ENCODE measurements at regions not wholly inside any gene's neighbourhood (a gene's known extent, or its start where the extent isn't known, plus 50 kb on each side); places are given as distances from the start of the nearest gene placed in this dataset.
A peak's percentile ranks its signal among the peaks of the same experiment; 100 is the strongest.

GRCh38 chr16:65728652-65729051 lies 606.8 kb upstream of the CDH11 start:
- no peak overlapping the region for H3K4me3 ChIP-seq (ENCODE audit: insufficient read depth, low read depth, low read length)
- no peaks in the 10 kb centered on the region for H3K9me3 ChIP-seq (ENCODE audit: control insufficient read depth, low read length)
- H3K4me1 ChIP-seq (ENCODE audit: control insufficient read depth, insufficient read depth, low read length), result peaks cover 4% of the 10 kb centered on the region
- no peak overlapping the region for H3K27ac ChIP-seq (ENCODE audit: insufficient read depth, low read depth, low read length, poor library complexity, severe bottlenecking)
- no peaks in the 10 kb centered on the region for H3K36me3 ChIP-seq (ENCODE audit: control insufficient read depth, insufficient read depth, low read length)
- WGBS, 2 experiments, result 81 to 95% methylated on average over 2 of the region's 2 CpGs
- no peaks in the 10 kb centered on the region for H3K27me3 ChIP-seq (ENCODE audit: control insufficient read depth, insufficient read depth, low read length, poor library complexity, severe bottlenecking)

- Histone ChIP-seq H3K4me3 (ENCODE audit: insufficient read depth, low read depth, low read length) (no peak overlapping the region), H3K27ac (ENCODE audit: insufficient read depth, low read depth, low read length, poor library complexity, severe bottlenecking) (peak overlapping the region; percentile 76), H3K36me3 (ENCODE audit: control insufficient read depth, insufficient read depth, low read length) (no peaks in the 10 kb centered on the region), H3K27me3 (ENCODE audit: control insufficient read depth, insufficient read depth, low read length, poor library complexity, severe bottlenecking) (no peaks in the 10 kb centered on the region), H3K4me1 (ENCODE audit: control insufficient read depth, insufficient read depth, low read length) (peaks cover 4% of the 10 kb centered on the region), H3K9me3 (ENCODE audit: control insufficient read depth, low read length) (no peaks in the 10 kb centered on the region)
- WGBS, 2 experiments, result 14 to 19% methylated on average over 3 of the region's 3 CpGs
Observed at GRCh38 chr16:65728167-65728566, 606.3 kb upstream of the CDH11 start.

DNA sequence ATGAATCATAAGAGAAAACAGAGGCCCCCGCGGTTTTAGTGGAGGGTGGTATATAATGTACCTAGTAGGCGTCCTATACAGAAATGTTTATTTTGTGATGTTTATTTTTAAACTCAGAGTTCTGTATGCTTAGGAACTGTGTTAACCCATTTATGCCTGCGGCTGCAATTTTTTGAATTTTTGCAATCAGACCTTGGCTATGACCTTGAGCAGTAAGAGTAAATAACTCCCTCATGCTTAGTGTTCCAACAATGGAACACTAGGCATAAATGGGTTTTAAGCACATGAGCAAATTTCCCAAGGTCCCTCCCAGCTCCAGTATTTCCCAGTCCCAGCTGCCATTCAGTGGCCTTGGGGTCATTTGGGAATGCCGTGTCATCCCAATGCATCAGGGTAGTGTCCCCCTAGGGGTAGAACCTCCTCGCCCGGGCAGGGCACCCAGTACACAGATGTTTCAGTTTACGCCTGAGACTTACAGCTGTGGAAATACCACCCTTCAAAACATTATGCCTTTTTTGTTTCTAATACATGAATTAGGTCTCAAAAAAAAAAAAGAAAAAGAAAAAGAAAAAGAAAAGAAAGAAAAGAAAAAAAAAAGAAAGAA lies 605.8 kb upstream of the CDH11 start:
- no peaks in the 10 kb centered on the region for H3K27me3 ChIP-seq (ENCODE audit: control insufficient read depth, insufficient read depth, low read length, poor library complexity, severe bottlenecking)
- peaks cover 4% of the 10 kb centered on the region for H3K4me1 ChIP-seq (ENCODE audit: control insufficient read depth, insufficient read depth, low read length)
- no peaks in the 10 kb centered on the region for H3K9me3 ChIP-seq (ENCODE audit: control insufficient read depth, low read length)
- WGBS, 2 experiments, result 78 to 83% methylated on average over 7 to 8 of the region's 8 CpGs
- no peaks in the 10 kb centered on the region for H3K36me3 ChIP-seq (ENCODE audit: control insufficient read depth, insufficient read depth, low read length)
- H3K4me3 ChIP-seq (ENCODE audit: insufficient read depth, low read depth, low read length), result no peak overlapping the region
- H3K27ac ChIP-seq (ENCODE audit: insufficient read depth, low read depth, low read length, poor library complexity, severe bottlenecking), result peak overlapping the region; percentile 1

GRCh38 chr16:65725156-65725845 lies 603.4 kb upstream of the CDH11 start:
- no peak overlapping the region for H3K4me3 ChIP-seq (ENCODE audit: insufficient read depth, low read depth, low read length)
- no peaks in the 10 kb centered on the region for H3K27me3 ChIP-seq (ENCODE audit: control insufficient read depth, insufficient read depth, low read length, poor library complexity, severe bottlenecking)
- H3K4me1 ChIP-seq (ENCODE audit: control insufficient read depth, insufficient read depth, low read length), result peaks cover 4% of the 10 kb centered on the region
- no peaks in the 10 kb centered on the region for H3K9me3 ChIP-seq (ENCODE audit: control insufficient read depth, low read length)
- 87 to 94% methylated on average over 5 of the region's 5 CpGs for WGBS, 2 experiments
- no peaks in the 10 kb centered on the region for H3K36me3 ChIP-seq (ENCODE audit: control insufficient read depth, insufficient read depth, low read length)
- H3K27ac ChIP-seq (ENCODE audit: insufficient read depth, low read depth, low read length, poor library complexity, severe bottlenecking), result no peak overlapping the region

GRCh38 chr16:65722429-65722828 lies 600.6 kb upstream of the CDH11 start:
- Histone ChIP-seq H3K27me3 (ENCODE audit: control insufficient read depth, insufficient read depth, low read length, poor library complexity, severe bottlenecking) (no peaks in the 10 kb centered on the region), H3K9me3 (ENCODE audit: control insufficient read depth, low read length) (no peaks in the 10 kb centered on the region), H3K27ac (ENCODE audit: insufficient read depth, low read depth, low read length, poor library complexity, severe bottlenecking) (no peak overlapping the region), H3K4me3 (ENCODE audit: insufficient read depth, low read depth, low read length) (no peak overlapping the region), H3K4me1 (ENCODE audit: control insufficient read depth, insufficient read depth, low read length) (no peaks in the 10 kb centered on the region), H3K36me3 (ENCODE audit: control insufficient read depth, insufficient read depth, low read length) (no peaks in the 10 kb centered on the region)
- 93 to 97% methylated on average over 7 of the region's 7 CpGs for WGBS, 2 experiments

GRCh38 chr16:65717846-65718245 lies 596.0 kb upstream of the CDH11 start:
- Histone ChIP-seq H3K27me3 (ENCODE audit: control insufficient read depth, insufficient read depth, low read length, poor library complexity, severe bottlenecking) (no peaks in the 10 kb centered on the region), H3K4me3 (ENCODE audit: insufficient read depth, low read depth, low read length) (no peak overlapping the region), H3K9me3 (ENCODE audit: control insufficient read depth, low read length) (no peaks in the 10 kb centered on the region), H3K36me3 (ENCODE audit: control insufficient read depth, insufficient read depth, low read length) (no peaks in the 10 kb centered on the region), H3K27ac (ENCODE audit: insufficient read depth, low read depth, low read length, poor library complexity, severe bottlenecking) (no peak overlapping the region), H3K4me1 (ENCODE audit: control insufficient read depth, insufficient read depth, low read length) (peaks cover 5% of the 10 kb centered on the region)
- 92 to 95% methylated on average over 3 of the region's 3 CpGs for WGBS, 2 experiments

GRCh38 chr16:65716737-65717700 lies 595.2 kb upstream of the CDH11 start:
- H3K36me3 ChIP-seq (ENCODE audit: control insufficient read depth, insufficient read depth, low read length), result no peaks in the 10 kb centered on the region
- H3K4me3 ChIP-seq (ENCODE audit: insufficient read depth, low read depth, low read length), result no peak overlapping the region
- WGBS, 2 experiments, result 95% methylated on average over 8 of the region's 8 CpGs
- no peaks in the 10 kb centered on the region for H3K9me3 ChIP-seq (ENCODE audit: control insufficient read depth, low read length)
- no peaks in the 10 kb centered on the region for H3K27me3 ChIP-seq (ENCODE audit: control insufficient read depth, insufficient read depth, low read length, poor library complexity, severe bottlenecking)
- H3K27ac ChIP-seq (ENCODE audit: insufficient read depth, low read depth, low read length, poor library complexity, severe bottlenecking), result no peak overlapping the region
- H3K4me1 ChIP-seq (ENCODE audit: control insufficient read depth, insufficient read depth, low read length), result peaks cover 5% of the 10 kb centered on the region

GRCh38 chr16:65713181-65713808 lies 591.4 kb upstream of the CDH11 start:
- Histone ChIP-seq H3K4me3 (ENCODE audit: insufficient read depth, low read depth, low read length) (no peak overlapping the region), H3K4me1 (ENCODE audit: control insufficient read depth, insufficient read depth, low read length) (peaks cover 5% of the 10 kb centered on the region), H3K36me3 (ENCODE audit: control insufficient read depth, insufficient read depth, low read length) (no peaks in the 10 kb centered on the region), H3K27ac (ENCODE audit: insufficient read depth, low read depth, low read length, poor library complexity, severe bottlenecking) (no peak overlapping the region), H3K27me3 (ENCODE audit: control insufficient read depth, insufficient read depth, low read length, poor library complexity, severe bottlenecking) (no peaks in the 10 kb centered on the region), H3K9me3 (ENCODE audit: control insufficient read depth, low read length) (no peaks in the 10 kb centered on the region)
- 61 to 63% methylated on average over 7 of the region's 7 CpGs for WGBS, 2 experiments

DNA sequence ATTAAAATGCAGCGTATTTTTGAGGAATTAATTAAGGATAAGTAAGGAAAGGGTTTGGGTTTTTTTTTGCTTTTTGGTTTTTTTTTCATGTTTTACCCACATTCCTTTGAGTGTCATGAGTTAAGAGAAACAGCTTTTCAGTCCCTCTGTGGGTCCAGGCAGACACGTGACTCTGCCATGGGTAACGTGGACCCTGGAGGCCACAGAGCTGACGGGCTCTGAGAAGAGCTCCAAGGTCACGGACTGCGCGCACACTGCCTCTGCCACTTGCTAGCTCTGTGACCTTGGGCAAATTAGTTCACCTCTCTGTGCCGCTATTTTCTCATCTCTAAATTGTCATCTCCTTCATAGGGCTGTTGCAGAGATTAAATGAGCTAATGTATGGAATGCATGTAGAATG lies 588.2 kb upstream of the CDH11 start:
- H3K9me3 ChIP-seq (ENCODE audit: control insufficient read depth, low read length), result no peaks in the 10 kb centered on the region
- H3K27me3 ChIP-seq (ENCODE audit: control insufficient read depth, insufficient read depth, low read length, poor library complexity, severe bottlenecking), result no peaks in the 10 kb centered on the region
- peaks cover 5% of the 10 kb centered on the region for H3K4me1 ChIP-seq (ENCODE audit: control insufficient read depth, insufficient read depth, low read length)
- H3K4me3 ChIP-seq (ENCODE audit: insufficient read depth, low read depth, low read length), result no peak overlapping the region
- WGBS, 2 experiments, result 92% methylated on average over 8 of the region's 8 CpGs
- H3K27ac ChIP-seq (ENCODE audit: insufficient read depth, low read depth, low read length, poor library complexity, severe bottlenecking), result no peak overlapping the region
- H3K36me3 ChIP-seq (ENCODE audit: control insufficient read depth, insufficient read depth, low read length), result no peaks in the 10 kb centered on the region

DNA sequence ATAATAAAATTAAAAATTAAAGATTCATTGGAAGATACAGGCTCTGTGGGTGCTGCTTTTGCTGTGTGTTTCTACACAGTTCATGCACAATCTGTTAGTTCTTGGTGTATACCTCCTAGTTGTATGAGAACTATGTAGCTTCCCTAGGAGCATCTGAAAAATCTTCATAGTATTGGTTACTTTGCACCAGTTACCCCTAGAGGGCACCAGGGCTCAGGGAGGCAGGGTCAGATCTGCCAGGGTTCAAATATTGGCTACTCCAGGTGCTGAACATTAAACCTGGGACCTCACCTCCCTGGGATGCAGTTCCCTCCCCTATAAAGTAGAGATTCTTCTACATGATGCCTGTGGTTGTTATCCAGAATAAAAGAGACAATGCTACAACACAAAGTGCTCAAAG lies 583.0 kb upstream of the CDH11 start:
- Histone ChIP-seq H3K9me3 (ENCODE audit: control insufficient read depth, low read length) (no peaks in the 10 kb centered on the region), H3K4me1 (ENCODE audit: control insufficient read depth, insufficient read depth, low read length) (no peaks in the 10 kb centered on the region), H3K36me3 (ENCODE audit: control insufficient read depth, insufficient read depth, low read length) (no peaks in the 10 kb centered on the region), H3K27ac (ENCODE audit: insufficient read depth, low read depth, low read length, poor library complexity, severe bottlenecking) (no peak overlapping the region), H3K27me3 (ENCODE audit: control insufficient read depth, insufficient read depth, low read length, poor library complexity, severe bottlenecking) (no peaks in the 10 kb centered on the region), H3K4me3 (ENCODE audit: insufficient read depth, low read depth, low read length) (no peak overlapping the region)

All from ectodermal cell (in vitro differentiated cells).